ENCODE measurements at regions not wholly inside any gene's neighbourhood (a gene's known extent, or its start where the extent isn't known, plus 50 kb on each side); places are given as distances from the start of the nearest gene placed in this dataset.

- no peak for TF ChIP-seq EP300 (IDR thresholded peaks at IDR 0.05)
- no peak for TF ChIP-seq CTCF (IDR thresholded peaks at IDR 0.05)
- TF ChIP-seq POLR2A (IDR thresholded peaks at IDR 0.05) = no peak
- 57 to 67% (median 58%) methylated on average over 11 of the region's 11 CpGs for WGBS, 3 donors
- H3K4me1 ChIP-seq (ENCODE audit: insufficient read depth) = peaks cover 2% of the 10 kb centered on the region
- H3K27ac ChIP-seq = no peak overlapping the region
- H3K4me3 ChIP-seq = no peak overlapping the region
- no peaks in the 10 kb centered on the region for H3K27me3 ChIP-seq
- intact Hi-C loops (cut with DNase I) = loop anchor here in 1 of 4 donors (10.0 kb wide), 1 partner anchor 183 kb away; the partner anchor contains the start of gene INHBB
- no peaks in the 10 kb centered on the region for H3K36me3 ChIP-seq
- H3K9me3 ChIP-seq = no peaks in the 10 kb centered on the region
- DNase-seq = no peak
Measured at GRCh38 chr2:120528051-120528692, 182.2 kb downstream of the INHBB start.

GRCh38 chr2:120528693-120529076, 182.7 kb downstream of the INHBB start:
- TF ChIP-seq CTCF (IDR thresholded peaks at IDR 0.05) (no peak), EP300 (IDR thresholded peaks at IDR 0.05) (no peak), POLR2A (IDR thresholded peaks at IDR 0.05) (no peak)
- 72 to 82% (median 74%) methylated on average over 7 of the region's 7 CpGs for WGBS, 3 donors
- intact Hi-C loops (cut with DNase I) = loop anchor here in 1 of 4 donors (10.0 kb wide), 1 partner anchor 184 kb away; the partner anchor contains the start of gene INHBB

GRCh38 chr2:120530781-120531180, 184.8 kb downstream of the INHBB start:
- intact Hi-C loops (cut with DNase I) = no loop called here
- Histone ChIP-seq H3K4me3 (no peak overlapping the region), H3K27ac (no peak overlapping the region), H3K9me3 (no peaks in the 10 kb centered on the region), H3K36me3 (no peaks in the 10 kb centered on the region), H3K27me3 (no peaks in the 10 kb centered on the region), H3K4me1 (ENCODE audit: insufficient read depth) (peaks cover 2% of the 10 kb centered on the region)
- WGBS, 3 donors = 97 to 98% (median 98%) methylated on average over 4 of the region's 4 CpGs
- DNase-seq = no peak
- TF ChIP-seq EP300 (IDR thresholded peaks at IDR 0.05) = no peak
- no peak for TF ChIP-seq CTCF (IDR thresholded peaks at IDR 0.05)
- no peak for TF ChIP-seq POLR2A (IDR thresholded peaks at IDR 0.05)

More at GRCh38 chr2:120528693-120529076, 182.7 kb downstream of the INHBB start:
- DNase-seq = no peak
- H3K36me3 ChIP-seq = no peaks in the 10 kb centered on the region
- H3K27me3 ChIP-seq = no peaks in the 10 kb centered on the region
- peaks cover 2% of the 10 kb centered on the region for H3K4me1 ChIP-seq (ENCODE audit: insufficient read depth)
- no peak overlapping the region for H3K4me3 ChIP-seq
- no peaks in the 10 kb centered on the region for H3K9me3 ChIP-seq
- no peak overlapping the region for H3K27ac ChIP-seq

GRCh38 chr2:120531365-120531764, 185.4 kb downstream of the INHBB start:
- peaks cover 2% of the 10 kb centered on the region for H3K4me1 ChIP-seq (ENCODE audit: insufficient read depth)
- no peaks in the 10 kb centered on the region for H3K36me3 ChIP-seq
- H3K27me3 ChIP-seq = no peaks in the 10 kb centered on the region
- DNase-seq = no peak
- intact Hi-C loops (cut with DNase I) = no loop called here
- no peak overlapping the region for H3K27ac ChIP-seq
- H3K4me3 ChIP-seq = no peak overlapping the region
- H3K9me3 ChIP-seq = no peaks in the 10 kb centered on the region
- TF ChIP-seq EP300 (IDR thresholded peaks at IDR 0.05) (no peak), CTCF (IDR thresholded peaks at IDR 0.05) (no peak), POLR2A (IDR thresholded peaks at IDR 0.05) (no peak)
